H1 (cell line): ENCODE measurements at regions not wholly inside any gene's neighbourhood (a gene's known extent, or its start where the extent isn't known, plus 50 kb on each side); places are given as distances from the start of the nearest gene placed in this dataset.

ENCODE experiments used
- CTCF ChIA-PET: fragments of 300-600 bp; sonication (Branson Sonifier 250); formaldehyde crosslinking; loops from one replicate; lab custom pipeline; 2021; ENCODE audit not compliant: partially characterized antibody; lab: Charles Lee
- POLR2A ChIA-PET: fragments of 300-600 bp; sonication (Branson Sonifier 250); formaldehyde crosslinking; loops from one replicate; lab custom pipeline; 2021; ENCODE audit warnings: inconsistent platforms; ENCODE audit not compliant: partially characterized antibody; lab: Charles Lee
- DNase-seq, 2 experiments: peaks; one replicate each; pipeline versions ENCODE4 v3.0.0 to v3.0.0-alpha.2; 2010 to 2022; ENCODE audit warnings: low spot score in 2 of 2, low read depth in 1 of 2, mixed read lengths in 1 of 2
- FAIRE-seq: peaks from 2 replicates; lab custom pipeline; 2011; peaks lifted over from hg19 to GRCh38; lab: Jason Lieb, UNC
- H2AFZ ChIP-seq: 2 replicates; pipeline ENCODE4 v1.8.1; 2012; ENCODE audit warnings: low read length, inconsistent platforms
- H2AK5ac ChIP-seq: 2 replicates; pipeline ENCODE4 v1.6.1; 2013; ENCODE audit warnings: low read depth, low read length
- H2BK120ac ChIP-seq: replicated peaks from 2 replicates; pipeline ENCODE3; 2013; ENCODE audit warnings: low read depth, low read length, inconsistent platforms
- H2BK12ac ChIP-seq: 2 replicates; pipeline ENCODE4 v1.6.1; 2013; ENCODE audit warnings: low read depth, low read length
- H2BK15ac ChIP-seq: 2 replicates; pipeline ENCODE4 v1.6.1; 2013; ENCODE audit warnings: low read length
- H2BK20ac ChIP-seq: 2 replicates; pipeline ENCODE4 v1.6.1; 2013; ENCODE audit warnings: low read length
- H2BK5ac ChIP-seq: 2 replicates; pipeline ENCODE4 v1.6.1; 2013; ENCODE audit warnings: low read depth, low read length
- H3K14ac ChIP-seq: 2 replicates; pipeline ENCODE4 v1.6.1; 2013; ENCODE audit warnings: inconsistent platforms; ENCODE audit not compliant: insufficient read length
- H3K18ac ChIP-seq: 2 replicates; pipeline ENCODE4 v1.6.1; 2013; ENCODE audit warnings: low read length; ENCODE audit errors: extremely low read depth
- H3K23ac ChIP-seq: 2 replicates; pipeline ENCODE4 v1.6.1; 2013; ENCODE audit warnings: inconsistent platforms; ENCODE audit not compliant: insufficient read length
- H3K23me2 ChIP-seq: 2 replicates; pipeline ENCODE4 v1.6.1; 2013; ENCODE audit warnings: low read depth, low read length
- H3K27ac ChIP-seq: 2 replicates; pipeline ENCODE4 v1.6.1; 2011; ENCODE audit warnings: low read depth, low read length, inconsistent platforms
- H3K27me3 ChIP-seq, 4 experiments: replicated peaks in 1 of 4; 1 replicate in 1 of 4; 2 replicates in 3 of 4; pipeline versions ENCODE4 v1.6.1 to v1.8.1; 2011 to 2013; ENCODE audit warnings: low read length in 3 of 4, mild to moderate bottlenecking in 3 of 4, inconsistent platforms in 2 of 4, mixed read lengths in 2 of 4, moderate library complexity in 1 of 4; ENCODE audit not compliant: control insufficient read depth in 3 of 4, insufficient read depth in 3 of 4; ENCODE audit errors: extremely low read depth in 1 of 4
- H3K36me3 ChIP-seq, 4 experiments: 2 replicates each; pipeline versions ENCODE4 v1.6.1 to v1.8.1; 2011 to 2013; ENCODE audit warnings: mild to moderate bottlenecking in 4 of 4, low read length in 3 of 4, moderate library complexity in 2 of 4, control low read depth in 1 of 4, inconsistent platforms in 1 of 4; ENCODE audit not compliant: insufficient read depth in 4 of 4, control insufficient read depth in 2 of 4
- H3K4ac ChIP-seq: replicated peaks from 2 replicates; pipeline ENCODE3; 2013; ENCODE audit warnings: low read length, low read depth, mixed read lengths, inconsistent platforms; ENCODE audit not compliant: insufficient read length
- H3K4me1 ChIP-seq, 4 experiments: replicated peaks in 1 of 4; 1 replicate in 1 of 4; 2 replicates in 3 of 4; pipeline versions ENCODE4 v1.6.1 to v1.8.1; 2011 to 2013; ENCODE audit warnings: low read length in 3 of 4, inconsistent platforms in 2 of 4, mixed read lengths in 1 of 4; ENCODE audit not compliant: insufficient read depth in 4 of 4, control insufficient read depth in 3 of 4
- H3K4me2 ChIP-seq, 2 experiments: 2 replicates each; pipeline versions ENCODE4 v1.6.1 to v1.8.1; 2011 to 2013; ENCODE audit warnings: low read depth in 2 of 2, low read length in 2 of 2, control low read depth in 1 of 2, inconsistent platforms in 1 of 2, mild to moderate bottlenecking in 1 of 2; ENCODE audit not compliant: insufficient read depth in 1 of 2
- H3K4me3 ChIP-seq, 4 experiments: fragments of 200-600, 300-600 bp in 1 of 4; sonication (generic), shearing (Covaris generic), sonication (Bioruptor Twin) in 1 of 4; 2 replicates each; pipeline versions ENCODE4 v1.5.1 to v1.8.1; 2011 to 2016; ENCODE audit warnings: low read length in 4 of 4, low read depth in 3 of 4, control low read depth in 2 of 4, inconsistent platforms in 2 of 4, mild to moderate bottlenecking in 2 of 4, mixed read lengths in 1 of 4, moderate library complexity in 1 of 4; ENCODE audit not compliant: insufficient read depth in 2 of 4; ENCODE audit errors: extremely low read depth in 1 of 4
- H3K56ac ChIP-seq: replicated peaks from 2 replicates; pipeline ENCODE3; 2013; ENCODE audit warnings: low read depth, mild to moderate bottlenecking, mixed read lengths, low read length, inconsistent platforms; ENCODE audit not compliant: insufficient read length
- H3K79me1 ChIP-seq: 2 replicates; pipeline ENCODE4 v1.6.1; 2013; ENCODE audit warnings: low read depth, low read length, control low read depth
- H3K79me2 ChIP-seq, 2 experiments: 2 replicates each; pipeline versions ENCODE4 v1.6.1 to v1.8.1; 2012 to 2013; ENCODE audit warnings: low read length in 2 of 2, mild to moderate bottlenecking in 2 of 2, inconsistent platforms in 1 of 2; ENCODE audit not compliant: insufficient read depth in 2 of 2, control insufficient read depth in 1 of 2
- H3K9ac ChIP-seq, 4 experiments: replicated peaks in 1 of 4; 1 replicate in 1 of 4; 2 replicates in 3 of 4; pipeline versions ENCODE4 v1.6.1 to v1.8.1; 2011 to 2013; ENCODE audit warnings: low read depth in 3 of 4, low read length in 3 of 4, control low read depth in 2 of 4, mild to moderate bottlenecking in 2 of 4, moderate library complexity in 2 of 4, inconsistent platforms in 1 of 4; ENCODE audit errors: extremely low read depth in 1 of 4
- H3K9me3 ChIP-seq, 2 experiments: 2 replicates each; pipeline versions ENCODE4 v1.6.1 to v1.8.1; 2012 to 2013; ENCODE audit warnings: mild to moderate bottlenecking in 2 of 2, moderate library complexity in 2 of 2, control low read depth in 1 of 2, inconsistent platforms in 1 of 2, low read depth in 1 of 2, low read length in 1 of 2, mixed read lengths in 1 of 2; ENCODE audit not compliant: insufficient read depth in 2 of 2
- H4K20me1 ChIP-seq, 2 experiments: replicated peaks in 1 of 2; 2 replicates each; pipeline versions ENCODE3 to v1.8.1; 2011 to 2013; ENCODE audit warnings: inconsistent platforms in 2 of 2, low read length in 2 of 2, mild to moderate bottlenecking in 1 of 2; ENCODE audit not compliant: insufficient read depth in 2 of 2, control insufficient read depth in 1 of 2
- H4K5ac ChIP-seq: 2 replicates; pipeline ENCODE4 v1.6.1; 2013; ENCODE audit warnings: low read length, low read depth, mixed read lengths, inconsistent platforms; ENCODE audit not compliant: insufficient read length
- H4K8ac ChIP-seq: 2 replicates; pipeline ENCODE4 v1.8.0; 2013; ENCODE audit warnings: mild to moderate bottlenecking, moderate library complexity, low read length, inconsistent platforms; ENCODE audit not compliant: insufficient read depth; ENCODE audit errors: extremely low read depth
- H4K91ac ChIP-seq: replicated peaks from 2 replicates; pipeline ENCODE3; 2013; ENCODE audit warnings: low read length, mixed read lengths, inconsistent platforms; ENCODE audit not compliant: insufficient read length
- CTBP2 ChIP-seq: IDR thresholded peaks from 2 replicates; pipeline ENCODE4 v1.7.0; 2011; ENCODE audit warnings: borderline replicate concordance, mild to moderate bottlenecking, moderate library complexity, mixed read lengths, low read length; ENCODE audit not compliant: insufficient read depth, insufficient read length
- EZH2 ChIP-seq: fragments of 200-600 bp; sonication (generic); IDR thresholded peaks from 2 replicates; pipeline ENCODE4 v1.7.1; 2012; ENCODE audit warnings: low read depth, mild to moderate bottlenecking, moderate library complexity, low read length, inconsistent platforms; ENCODE audit not compliant: severe bottlenecking
- KDM5A ChIP-seq: fragments of 200-600 bp; IDR thresholded peaks from 2 replicates; pipeline ENCODE4 v1.7.1; 2012; ENCODE audit warnings: mild to moderate bottlenecking, low read length, inconsistent platforms, mixed read lengths
- SRF ChIP-seq: IDR thresholded peaks from 2 replicates; pipeline ENCODE4 v1.6.1; 2011; ENCODE audit warnings: mild to moderate bottlenecking, low read depth, low read length, moderate library complexity
- WGBS, 2 experiments: shearing (Covaris generic) in 1 of 2; methylation state at CpG; one replicate each; pipeline versions ENCODE4 v1.1.6 to v1.1.7; 2013 to 2015; ENCODE audit warnings: low lambda C conversion rate in 2 of 2, mixed read lengths in 2 of 2, inconsistent platforms in 1 of 2, low coverage in 1 of 2, missing lambda C conversion rate in 1 of 2; ENCODE audit not compliant: insufficient replicate concordance in 2 of 2, insufficient coverage in 1 of 2, insufficient read length in 1 of 2; ENCODE audit errors: extremely low coverage in 1 of 2, missing lambda C conversion rate in 1 of 2; 5-methylcytosine and 5-hydroxymethylcytosine counted together

- H4K8ac ChIP-seq: no peak overlapping the region
- H3K23ac ChIP-seq: no peak overlapping the region
- no peak overlapping the region for H2BK120ac ChIP-seq
- no peaks in the 10 kb centered on the region for H3K79me1 ChIP-seq
- no peaks in the 10 kb centered on the region for H4K20me1 ChIP-seq
- FAIRE-seq (no peak), DNase-seq (no peak)
- H2BK12ac ChIP-seq: no peak overlapping the region
- no peak overlapping the region for H2BK5ac ChIP-seq
- H2AFZ ChIP-seq: no peak overlapping the region
- no peak overlapping the region for H3K4me3 ChIP-seq
- H3K14ac ChIP-seq: no peak overlapping the region
- peaks cover 0 to 8% (median 5%) of the 10 kb centered on the region in 4 experiments; a peak in 4 of 7 replicates for H3K27me3 ChIP-seq
- H3K4me1 ChIP-seq: peaks cover 0 to 2% (median 0%) of the 10 kb centered on the region in 4 experiments; a peak in 1 of 7 replicates
- no peak for TF ChIP-seq SRF
- no peak for TF ChIP-seq CTBP2
- no peak for TF ChIP-seq KDM5A
- no peak for TF ChIP-seq EZH2
- H3K23me2 ChIP-seq: no peaks in the 10 kb centered on the region
- no peak overlapping the region for H2BK15ac ChIP-seq
- no peak overlapping the region for H2AK5ac ChIP-seq
- H3K4ac ChIP-seq: no peak overlapping the region
- no peak overlapping the region for H3K27ac ChIP-seq
- no peak overlapping the region for H4K91ac ChIP-seq
- H3K9me3 ChIP-seq: no peaks in the 10 kb centered on the region
- H3K36me3 ChIP-seq: no peaks in the 10 kb centered on the region
- no peaks in the 10 kb centered on the region for H3K79me2 ChIP-seq
- ChIA-PET POLR2A (no interaction called here), CTCF (interaction anchor here (0.9 to 2.7 kb wide), 3 partner anchors 18 to 143 kb away, joined by 3 to 7 read pairs (median 3); no protein-coding TSS in a partner anchor)
- no peak overlapping the region for H3K56ac ChIP-seq
- H2BK20ac ChIP-seq: no peak overlapping the region
- H3K4me2 ChIP-seq: no peak overlapping the region
- WGBS, 2 experiments: 81% methylated on average over 10 of the region's 10 CpGs; no CpG with 5 or more reads in 1 of the 2 experiments
- H4K5ac ChIP-seq: no peak overlapping the region
- no peak overlapping the region for H3K9ac ChIP-seq
- H3K18ac ChIP-seq: no peak overlapping the region
Measured at GRCh38 chr11:34001557-34002064, 49.9 kb upstream of the CAPRIN1 start.
